GM12892 (cell line): ENCODE measurements at regions not wholly inside any gene's neighbourhood (a gene's known extent, or its start where the extent isn't known, plus 50 kb on each side); places are given as distances from the start of the nearest gene placed in this dataset.

Source experiments
- POLR2A ChIP-seq: IDR thresholded peaks from 2 replicates; pipeline ENCODE4 v1.6.1; 2011; ENCODE audit warnings: low read depth, low read length, control low read depth
- POLR2AphosphoS5 ChIP-seq: IDR thresholded peaks from 2 replicates; pipeline ENCODE4 v1.6.1; 2011; ENCODE audit warnings: low read depth, low read length, control low read depth

- TF ChIP-seq POLR2AphosphoS5 = no peak
- no peak for TF ChIP-seq POLR2A
These were observed 824.1 kb upstream of the IGFBP3 start for GRCh38 chr7:46744957-46745706.
